CD4-positive, alpha-beta T cell (primary cell): ENCODE measurements at regions not wholly inside any gene's neighbourhood (a gene's known extent, or its start where the extent isn't known, plus 50 kb on each side); places are given as distances from the start of the nearest gene placed in this dataset.
"Not testable (repeated sequence)": the region's sequence is repeated elsewhere in the genome, so short reads cannot be mapped to it uniquely, and the experiment has no call there.

Experiments used
- ATAC-seq: fragments of 200-7000 bp; cut with Tn5 transposase; one replicate; pipeline ENCODE4 v1.10.0; 2022; ENCODE audit warnings: mild to moderate bottlenecking; ENCODE audit not compliant: poor library complexity
- CTCF ChIA-PET: fragments of 350-600 bp; sonication (Branson Sonifier 250); formaldehyde crosslinking; loops from one replicate; lab custom pipeline; 2021; ENCODE audit warnings: antibody characterized with exemption, inconsistent platforms; lab: Charles Lee
- POLR2A ChIA-PET: fragments of 350-600 bp; sonication (Branson Sonifier 250); formaldehyde crosslinking; loops from one replicate; lab custom pipeline; 2021; ENCODE audit warnings: antibody characterized with exemption, inconsistent platforms; lab: Charles Lee
- DNase-seq, 14 experiments: peaks; one replicate each; pipeline ENCODE4 v3.0.0-alpha.2; 2013 to 2020; ENCODE audit warnings: mixed read lengths in 2 of 14
- H3K27ac ChIP-seq, 2 donors: one replicate each; pipeline versions ENCODE4 v1.5.1 to v1.7.0; 2013; ENCODE audit warnings: low read length in 2 of 2, low read depth in 1 of 2, mild to moderate bottlenecking in 1 of 2
- H3K27me3 ChIP-seq, 2 experiments: 1 replicate in 1 of 2; 2 replicates in 1 of 2; pipeline versions ENCODE4 v1.6.1 to v1.7.0; 2013; ENCODE audit warnings: low read length in 2 of 2, control low read depth in 1 of 2, mild to moderate bottlenecking in 1 of 2, moderate library complexity in 1 of 2; ENCODE audit not compliant: insufficient read depth in 2 of 2, control insufficient read depth in 1 of 2
- H3K36me3 ChIP-seq: one replicate; pipeline ENCODE4 v1.6.1; 2013; ENCODE audit warnings: low read length, control low read depth; ENCODE audit not compliant: insufficient read depth
- H3K4me1 ChIP-seq: one replicate; pipeline ENCODE4 v1.6.1; 2013; ENCODE audit warnings: low read length, control low read depth; ENCODE audit not compliant: insufficient read depth
- H3K4me3 ChIP-seq: one replicate; pipeline ENCODE4 v1.5.1; 2013; ENCODE audit warnings: mild to moderate bottlenecking, low read length, moderate library complexity
- H3K9me3 ChIP-seq, 2 experiments: 1 replicate in 1 of 2; 2 replicates in 1 of 2; pipeline versions ENCODE4 v1.6.1 to v1.7.0; 2013; ENCODE audit warnings: low read length in 2 of 2, mild to moderate bottlenecking in 2 of 2, control low read depth in 1 of 2, moderate library complexity in 1 of 2; ENCODE audit not compliant: control insufficient read depth in 1 of 2, insufficient read depth in 1 of 2
- H3K27ac Mint-ChIP-seq: one replicate; pipeline ENCODE4 v1.8.0; 2020; ENCODE audit warnings: mixed read lengths
- H3K27me3 Mint-ChIP-seq: one replicate; pipeline ENCODE4 v1.8.0; 2021; ENCODE audit warnings: mixed read lengths
- H3K36me3 Mint-ChIP-seq: one replicate; pipeline ENCODE4 v1.8.0; 2021; ENCODE audit warnings: low read depth, mixed read lengths
- H3K4me1 Mint-ChIP-seq: one replicate; pipeline ENCODE4 v1.8.0; 2021; ENCODE audit warnings: low read depth, mixed read lengths
- H3K4me3 Mint-ChIP-seq: one replicate; pipeline ENCODE4 v1.8.0; 2020; ENCODE audit warnings: mild to moderate bottlenecking, mixed read lengths
- H3K9me3 Mint-ChIP-seq: one replicate; pipeline ENCODE4 v1.8.0; 2020; ENCODE audit warnings: mixed read lengths
- CTCF ChIP-seq: fragments of 200-600 bp; IDR thresholded peaks from one replicate; pipeline ENCODE4 v1.8.0; 2022; ENCODE audit warnings: antibody characterized with exemption, mild to moderate bottlenecking
- intact Hi-C, 2 experiments: fragments of 100-400 bp; cut with DNase I in 1 of 2; cut with micrococcal nuclease in 1 of 2; formaldehyde crosslinking; loops; one replicate each; pipeline versions ENCODE4 v1.15.1 to v1.9.0; 2023 to 2025; cut with DNase I, micrococcal nuclease

GRCh38 chr4:148901075-148901705 lies 459.0 kb upstream of the NR3C2 start:
- CTCF ChIA-PET: no interaction called here
- Mint-ChIP-seq H3K9me3 (peaks cover 12% of the 10 kb centered on the region), H3K4me1 (no peaks in the 10 kb centered on the region), H3K36me3 (no peaks in the 10 kb centered on the region), H3K27me3 (no peaks in the 10 kb centered on the region), H3K27ac (no peak overlapping the region), H3K4me3 (no peak overlapping the region)
- H3K27me3 ChIP-seq: no peaks in the 10 kb centered on the region
- H3K9me3 ChIP-seq: peaks cover 9 to 18% of the 10 kb centered on the region in 2 experiments
- ATAC-seq (no peak), DNase-seq (no peak)
- H3K4me1 ChIP-seq: no peaks in the 10 kb centered on the region
- POLR2A ChIA-PET: no interaction called here
- no peaks in the 10 kb centered on the region for H3K36me3 ChIP-seq
- intact Hi-C loops: no loop called here
- TF ChIP-seq CTCF: no peak
- H3K4me3 ChIP-seq: no peak overlapping the region
- no peak overlapping the region for H3K27ac ChIP-seq

GRCh38 chr4:148898139-148898538 lies 455.9 kb upstream of the NR3C2 start:
- H3K4me1 ChIP-seq, H3K27ac Mint-ChIP-seq, H3K27me3 ChIP-seq, ATAC-seq, CTCF ChIA-PET, H3K27me3 Mint-ChIP-seq, H3K4me3 Mint-ChIP-seq, POLR2A ChIA-PET, DNase-seq, H3K36me3 ChIP-seq, intact Hi-C loops, H3K4me1 Mint-ChIP-seq, H3K27ac ChIP-seq, H3K36me3 Mint-ChIP-seq, H3K4me3 ChIP-seq: not testable (repeated sequence)
- H3K9me3 ChIP-seq: peaks cover 9 to 18% of the 10 kb centered on the region in 2 experiments
- H3K9me3 Mint-ChIP-seq: peaks cover 12% of the 10 kb centered on the region

GRCh38 chr4:148893095-148893494 lies 450.9 kb upstream of the NR3C2 start:
- H3K9me3 Mint-ChIP-seq: peaks cover 2% of the 10 kb centered on the region
- no peaks in the 10 kb centered on the region for H3K27me3 ChIP-seq
- H3K36me3 Mint-ChIP-seq: no peaks in the 10 kb centered on the region
- no peaks in the 10 kb centered on the region for H3K27me3 Mint-ChIP-seq
- intact Hi-C loops: no loop called here
- H3K4me1 ChIP-seq: no peaks in the 10 kb centered on the region
- no peak for DNase-seq
- no peak overlapping the region for H3K27ac Mint-ChIP-seq
- no peak overlapping the region for H3K4me3 Mint-ChIP-seq
- H3K4me1 Mint-ChIP-seq: no peaks in the 10 kb centered on the region
- peaks cover 5 to 6% of the 10 kb centered on the region in 2 experiments for H3K9me3 ChIP-seq
- H3K36me3 ChIP-seq: no peaks in the 10 kb centered on the region
- ChIA-PET POLR2A (no interaction called here), CTCF (no interaction called here)
- no peak overlapping the region for H3K27ac ChIP-seq
- no peak overlapping the region for H3K4me3 ChIP-seq
- TF ChIP-seq CTCF: no peak
- ATAC-seq: no peak

GRCh38 chr4:148883891-148884290 lies 441.7 kb upstream of the NR3C2 start:
- peaks cover 7% of the 10 kb centered on the region for H3K27me3 Mint-ChIP-seq
- TF ChIP-seq CTCF: no peak
- no peak overlapping the region for H3K27ac Mint-ChIP-seq
- ATAC-seq (no peak), DNase-seq (no peak)
- H3K9me3 Mint-ChIP-seq: peaks cover 3% of the 10 kb centered on the region
- CTCF ChIA-PET: interaction anchor here (0.6 kb wide), 1 partner anchor 233 kb away, joined by 3 read pairs; no protein-coding TSS in a partner anchor
- POLR2A ChIA-PET: no interaction called here
- intact Hi-C loops: no loop called here
- H3K4me3 ChIP-seq: no peak overlapping the region
- no peak overlapping the region for H3K4me3 Mint-ChIP-seq
- H3K4me1 Mint-ChIP-seq: no peaks in the 10 kb centered on the region
- H3K27ac ChIP-seq: no peak overlapping the region
- no peaks in the 10 kb centered on the region for H3K9me3 ChIP-seq
- no peaks in the 10 kb centered on the region for H3K36me3 ChIP-seq
- no peaks in the 10 kb centered on the region for H3K27me3 ChIP-seq
- H3K36me3 Mint-ChIP-seq: no peaks in the 10 kb centered on the region
- H3K4me1 ChIP-seq: no peaks in the 10 kb centered on the region
